ENCODE measurements at regions not wholly inside any gene's neighbourhood (a gene's known extent, or its start where the extent isn't known, plus 50 kb on each side); places are given as distances from the start of the nearest gene placed in this dataset.

- no peak for DNase-seq (ENCODE audit: extremely low spot score)
- ChIA-PET CTCF (no interaction called here), POLR2A (no interaction called here)
- no peak for TF ChIP-seq SUZ12 (IDR thresholded peaks at IDR 0.05)
- TF ChIP-seq L3MBTL2 (conservative IDR thresholded peaks at IDR 0.05): no peak
- TF ChIP-seq HDGF (IDR thresholded peaks at IDR 0.05; ENCODE audit: borderline replicate concordance): no peak
- no peak for TF ChIP-seq SP1 (IDR thresholded peaks at IDR 0.05)
- no peak for TF ChIP-seq FOXM1 (IDR thresholded peaks at IDR 0.05; ENCODE audit: borderline replicate concordance)
- no peak for TF ChIP-seq ELF4 (IDR thresholded peaks at IDR 0.05)
- TF ChIP-seq, protein P1, sequence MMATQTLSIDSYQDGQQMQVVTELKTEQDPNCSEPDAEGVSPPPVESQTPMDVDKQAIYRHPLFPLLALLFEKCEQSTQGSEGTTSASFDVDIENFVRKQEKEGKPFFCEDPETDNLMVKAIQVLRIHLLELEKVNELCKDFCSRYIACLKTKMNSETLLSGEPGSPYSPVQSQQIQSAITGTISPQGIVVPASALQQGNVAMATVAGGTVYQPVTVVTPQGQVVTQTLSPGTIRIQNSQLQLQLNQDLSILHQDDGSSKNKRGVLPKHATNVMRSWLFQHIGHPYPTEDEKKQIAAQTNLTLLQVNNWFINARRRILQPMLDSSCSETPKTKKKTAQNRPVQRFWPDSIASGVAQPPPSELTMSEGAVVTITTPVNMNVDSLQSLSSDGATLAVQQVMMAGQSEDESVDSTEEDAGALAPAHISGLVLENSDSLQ (IDR thresholded peaks at IDR 0.05): no peak
- no peak for TF ChIP-seq FOXK2 (IDR thresholded peaks at IDR 0.05)
- TF ChIP-seq ZNF384 (IDR thresholded peaks at IDR 0.05): no peak
- no peak for TF ChIP-seq NFRKB (IDR thresholded peaks at IDR 0.05)
- TF ChIP-seq BHLHE40 (IDR thresholded peaks at IDR 0.05; ENCODE audit: borderline replicate concordance): no peak
Measured at GRCh38 chr10:61166065-61166464, 222.1 kb upstream of the RHOBTB1 start.

DNA sequence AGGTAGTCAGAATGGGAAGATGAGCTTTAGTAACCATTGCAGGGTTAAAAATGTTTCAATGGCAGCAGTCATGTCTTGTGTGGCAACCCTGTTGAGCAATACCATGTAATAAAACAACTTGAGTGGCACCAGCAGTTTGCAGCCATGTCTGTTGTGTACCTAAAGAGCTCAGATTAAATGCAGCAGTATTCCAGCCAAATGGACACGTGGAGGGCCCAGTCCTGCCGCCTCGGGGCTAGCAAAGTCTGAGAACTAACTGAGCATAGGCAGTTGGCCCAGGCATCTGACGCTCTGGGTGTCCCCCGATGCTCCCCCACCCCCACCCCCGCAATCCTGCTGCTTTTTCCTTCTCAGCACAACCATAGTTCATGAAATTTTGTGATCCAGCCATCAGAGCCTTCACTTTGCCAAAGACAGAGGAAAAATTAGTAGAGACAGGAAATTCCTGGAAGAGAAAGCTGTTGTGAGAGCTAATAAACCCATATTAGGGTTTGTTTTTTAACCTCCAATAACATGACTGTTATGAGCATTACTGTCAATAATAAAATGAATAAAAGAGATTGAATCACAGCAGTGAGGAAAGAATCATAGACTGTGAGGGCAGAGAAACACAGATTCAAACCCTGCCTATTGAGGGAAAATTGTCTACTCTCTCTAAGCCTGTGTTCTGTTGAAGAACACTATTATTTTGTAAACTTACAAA is 220.6 kb upstream of the RHOBTB1 start:
- POLR2A ChIA-PET: no interaction called here
- no peak for TF ChIP-seq HDGF (IDR thresholded peaks at IDR 0.05; ENCODE audit: borderline replicate concordance)
- TF ChIP-seq, protein P1 (IDR thresholded peaks at IDR 0.05): peak; percentile 71
- CTCF ChIA-PET: interaction anchor here (0.6 kb wide), 1 partner anchor 1080 kb away, joined by 7 read pairs; no protein-coding TSS in a partner anchor

GRCh38 chr10:61163403-61163802 is 219.4 kb upstream of the RHOBTB1 start:
- DNase-seq (ENCODE audit: extremely low spot score): no peak
- CTCF ChIA-PET: no interaction called here
- POLR2A ChIA-PET: no interaction called here
- TF ChIP-seq TARDBP (IDR thresholded peaks at IDR 0.05) (no peak), FOXA1 (IDR thresholded peaks at IDR 0.05) (no peak)

More for the DNA sequence above, 220.6 kb upstream of the RHOBTB1 start:
- DNase-seq (ENCODE audit: extremely low spot score): no peak

DNA sequence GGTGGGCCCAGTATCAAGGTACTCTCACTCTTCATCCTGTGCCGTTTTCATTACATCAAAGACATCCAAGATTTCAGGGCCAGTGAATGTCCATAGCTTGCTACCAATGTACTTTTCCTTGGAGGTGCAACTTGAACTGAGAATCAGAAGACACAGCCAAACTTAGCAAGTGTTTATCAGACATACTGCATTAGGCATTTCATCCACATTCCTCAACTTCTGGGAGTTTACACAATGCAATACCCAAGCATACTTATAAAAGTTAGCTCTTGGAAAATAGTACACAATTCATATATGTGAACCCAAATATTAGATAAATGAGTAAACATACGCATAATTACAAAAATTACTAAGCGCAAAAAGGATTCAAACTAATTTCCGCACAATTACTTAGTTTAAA is 216.3 kb upstream of the RHOBTB1 start:
- ChIA-PET CTCF (no interaction called here), POLR2A (no interaction called here)
- DNase-seq (ENCODE audit: extremely low spot score): no peak
- TF ChIP-seq ARNT (IDR thresholded peaks at IDR 0.05) (no peak), NFRKB (IDR thresholded peaks at IDR 0.05) (no peak), LEF1 (IDR thresholded peaks at IDR 0.05; ENCODE audit: borderline replicate concordance) (no peak), BHLHE40 (IDR thresholded peaks at IDR 0.05; ENCODE audit: borderline replicate concordance) (no peak), FOXM1 (IDR thresholded peaks at IDR 0.05; ENCODE audit: borderline replicate concordance) (no peak), FOXA1 (IDR thresholded peaks at IDR 0.05) (no peak), SP1 (IDR thresholded peaks at IDR 0.05) (no peak), TARDBP (IDR thresholded peaks at IDR 0.05) (no peak), ELF4 (IDR thresholded peaks at IDR 0.05) (no peak), L3MBTL2 (conservative IDR thresholded peaks at IDR 0.05) (no peak), SUZ12 (IDR thresholded peaks at IDR 0.05) (no peak), ZNF384 (IDR thresholded peaks at IDR 0.05) (no peak), HDGF (IDR thresholded peaks at IDR 0.05; ENCODE audit: borderline replicate concordance) (no peak), FOXK2 (IDR thresholded peaks at IDR 0.05) (no peak), CTBP1 (IDR thresholded peaks at IDR 0.05; ENCODE audit: borderline replicate concordance) (no peak)
- TF ChIP-seq, protein P1 (IDR thresholded peaks at IDR 0.05): no peak

DNA sequence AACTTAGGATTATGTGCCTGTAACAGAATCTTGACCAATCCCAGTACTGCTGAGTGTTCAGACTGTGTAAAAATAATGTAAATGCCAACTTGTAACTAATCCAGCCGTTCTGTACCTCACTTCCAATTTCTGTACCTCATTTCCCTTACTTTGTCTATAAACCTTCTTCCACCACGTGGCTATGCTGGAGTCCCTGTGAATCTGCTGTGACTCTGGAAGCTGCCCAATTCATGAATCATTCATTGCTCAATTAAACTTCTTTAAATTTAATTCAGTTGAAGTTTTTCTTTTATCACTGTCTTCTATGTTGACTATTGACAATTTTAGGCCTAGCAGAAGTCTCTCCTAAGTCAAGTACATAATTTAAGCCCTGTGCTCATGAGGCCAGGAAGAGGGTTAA is 215.3 kb upstream of the RHOBTB1 start:
- DNase-seq (ENCODE audit: extremely low spot score): no peak
- TF ChIP-seq SP1 (IDR thresholded peaks at IDR 0.05): no peak
- no peak for TF ChIP-seq SUZ12 (IDR thresholded peaks at IDR 0.05)
- no peak for TF ChIP-seq L3MBTL2 (conservative IDR thresholded peaks at IDR 0.05)
- no peak for TF ChIP-seq NFRKB (IDR thresholded peaks at IDR 0.05)
- TF ChIP-seq, protein P1 (IDR thresholded peaks at IDR 0.05): no peak
- no peak for TF ChIP-seq HDGF (IDR thresholded peaks at IDR 0.05; ENCODE audit: borderline replicate concordance)
- TF ChIP-seq ARNT (IDR thresholded peaks at IDR 0.05): no peak
- no peak for TF ChIP-seq TARDBP (IDR thresholded peaks at IDR 0.05)
- TF ChIP-seq FOXM1 (IDR thresholded peaks at IDR 0.05; ENCODE audit: borderline replicate concordance): no peak
- no peak for TF ChIP-seq LEF1 (IDR thresholded peaks at IDR 0.05; ENCODE audit: borderline replicate concordance)
- TF ChIP-seq FOXK2 (IDR thresholded peaks at IDR 0.05): no peak
- no peak for TF ChIP-seq BHLHE40 (IDR thresholded peaks at IDR 0.05; ENCODE audit: borderline replicate concordance)
- no peak for TF ChIP-seq FOXA1 (IDR thresholded peaks at IDR 0.05)
- ChIA-PET POLR2A (no interaction called here), CTCF (no interaction called here)

GRCh38 chr10:61157182-61157581 is 213.2 kb upstream of the RHOBTB1 start:
- DNase-seq (ENCODE audit: extremely low spot score): no peak
- ChIA-PET CTCF (no interaction called here), POLR2A (no interaction called here)
- TF ChIP-seq SP1 (IDR thresholded peaks at IDR 0.05) (no peak), CTBP1 (IDR thresholded peaks at IDR 0.05; ENCODE audit: borderline replicate concordance) (no peak), SUZ12 (IDR thresholded peaks at IDR 0.05) (no peak), TARDBP (IDR thresholded peaks at IDR 0.05) (no peak), LEF1 (IDR thresholded peaks at IDR 0.05; ENCODE audit: borderline replicate concordance) (no peak), HDGF (IDR thresholded peaks at IDR 0.05; ENCODE audit: borderline replicate concordance) (no peak), ELF4 (IDR thresholded peaks at IDR 0.05) (no peak)
